Smooth muscle cell (in vitro differentiated cells): ENCODE measurements at regions not wholly inside any gene's neighbourhood (a gene's known extent, or its start where the extent isn't known, plus 50 kb on each side); places are given as distances from the start of the nearest gene placed in this dataset.

ENCODE experiments used
- DNase-seq: peaks from one replicate; lab custom pipeline; 2025; ENCODE audit not compliant: unreplicated experiment; lab: John Stamatoyannopoulos, UW
- H2AFZ ChIP-seq: fragments of 200-600 bp; sonication (generic); 2 replicates; pipeline ENCODE4 v1.6.0; 2016; ENCODE audit warnings: antibody characterized with exemption, low read depth, mild to moderate bottlenecking
- H3F3A ChIP-seq: fragments of 200-600 bp; sonication (generic); 2 replicates; pipeline ENCODE4 v1.6.0; 2017; ENCODE audit warnings: antibody characterized with exemption, low read depth
- H3K27ac ChIP-seq: fragments of 200-600 bp; sonication (generic); 2 replicates; pipeline ENCODE4 v1.5.1; 2016; ENCODE audit warnings: low read depth, mild to moderate bottlenecking
- H3K27me3 ChIP-seq: fragments of 200-600 bp; sonication (generic); 2 replicates; pipeline ENCODE4 v1.6.1; 2016; ENCODE audit warnings: low read depth, mild to moderate bottlenecking
- H3K36me3 ChIP-seq: fragments of 200-600 bp; sonication (generic); 2 replicates; pipeline ENCODE4 v1.5.1; 2016; ENCODE audit warnings: low read depth
- H3K4me1 ChIP-seq: fragments of 200-600 bp; sonication (generic); 2 replicates; pipeline ENCODE4 v1.5.1; 2016; ENCODE audit warnings: low read depth
- H3K4me2 ChIP-seq: fragments of 200-600 bp; sonication (generic); 2 replicates; pipeline ENCODE4 v1.6.0; 2016; ENCODE audit warnings: mild to moderate bottlenecking
- H3K4me3 ChIP-seq: fragments of 200-600 bp; sonication (generic); 2 replicates; pipeline ENCODE4 v1.5.1; 2016; ENCODE audit warnings: mild to moderate bottlenecking
- H3K79me2 ChIP-seq: fragments of 200-600 bp; sonication (generic); 2 replicates; pipeline ENCODE4 v1.6.0; 2016; ENCODE audit warnings: low read depth, mild to moderate bottlenecking
- H3K9ac ChIP-seq: fragments of 200-600 bp; sonication (generic); 2 replicates; pipeline ENCODE4 v1.6.0; 2016; ENCODE audit warnings: low read depth
- H3K9me3 ChIP-seq: fragments of 200-600 bp; sonication (generic); replicated peaks from 2 replicates; pipeline ENCODE4 v1.5.1; 2016; ENCODE audit warnings: low read depth
- H4K20me1 ChIP-seq: fragments of 200-600 bp; sonication (generic); 2 replicates; pipeline ENCODE4 v1.6.0; 2016; ENCODE audit warnings: low read depth
- WGBS: methylation state at CpG from one replicate; pipeline ENCODE4 v1.1.7; 2016; ENCODE audit warnings: low lambda C conversion rate; 5-methylcytosine and 5-hydroxymethylcytosine counted together
- TF ChIP-seq, protein P1 (sequence below): fragments of 200-600 bp; sonication (generic); IDR thresholded peaks from 2 replicates; pipeline ENCODE4 v1.5.1; 2017; ENCODE audit warnings: borderline replicate concordance, mild to moderate bottlenecking, antibody characterized with exemption; ENCODE audit not compliant: insufficient read depth, poor library complexity, severe bottlenecking

DNA sequence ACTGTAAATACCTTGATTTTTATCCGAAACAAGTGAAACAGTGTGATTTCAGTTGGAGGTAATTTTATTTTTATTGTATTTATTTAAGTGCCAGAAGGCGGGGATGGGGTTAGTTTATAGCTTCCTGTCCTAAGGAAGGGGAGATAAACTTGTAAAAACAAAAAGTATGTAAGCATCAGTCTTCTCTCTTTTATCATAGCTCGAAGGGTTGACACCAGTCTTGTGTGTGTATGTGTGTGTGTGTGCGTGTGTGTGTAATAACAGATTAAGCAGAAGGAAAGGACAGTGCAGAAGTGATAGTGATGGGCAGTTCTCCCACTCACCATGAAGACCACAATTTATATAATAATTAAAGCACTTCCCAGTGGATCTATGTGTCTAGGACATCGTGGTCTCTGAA, 793.3 kb downstream of the PLCL1 start:
- TF ChIP-seq, protein P1, sequence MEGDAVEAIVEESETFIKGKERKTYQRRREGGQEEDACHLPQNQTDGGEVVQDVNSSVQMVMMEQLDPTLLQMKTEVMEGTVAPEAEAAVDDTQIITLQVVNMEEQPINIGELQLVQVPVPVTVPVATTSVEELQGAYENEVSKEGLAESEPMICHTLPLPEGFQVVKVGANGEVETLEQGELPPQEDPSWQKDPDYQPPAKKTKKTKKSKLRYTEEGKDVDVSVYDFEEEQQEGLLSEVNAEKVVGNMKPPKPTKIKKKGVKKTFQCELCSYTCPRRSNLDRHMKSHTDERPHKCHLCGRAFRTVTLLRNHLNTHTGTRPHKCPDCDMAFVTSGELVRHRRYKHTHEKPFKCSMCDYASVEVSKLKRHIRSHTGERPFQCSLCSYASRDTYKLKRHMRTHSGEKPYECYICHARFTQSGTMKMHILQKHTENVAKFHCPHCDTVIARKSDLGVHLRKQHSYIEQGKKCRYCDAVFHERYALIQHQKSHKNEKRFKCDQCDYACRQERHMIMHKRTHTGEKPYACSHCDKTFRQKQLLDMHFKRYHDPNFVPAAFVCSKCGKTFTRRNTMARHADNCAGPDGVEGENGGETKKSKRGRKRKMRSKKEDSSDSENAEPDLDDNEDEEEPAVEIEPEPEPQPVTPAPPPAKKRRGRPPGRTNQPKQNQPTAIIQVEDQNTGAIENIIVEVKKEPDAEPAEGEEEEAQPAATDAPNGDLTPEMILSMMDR, result no peak
- no peak overlapping the region for H3K9ac ChIP-seq

DNA sequence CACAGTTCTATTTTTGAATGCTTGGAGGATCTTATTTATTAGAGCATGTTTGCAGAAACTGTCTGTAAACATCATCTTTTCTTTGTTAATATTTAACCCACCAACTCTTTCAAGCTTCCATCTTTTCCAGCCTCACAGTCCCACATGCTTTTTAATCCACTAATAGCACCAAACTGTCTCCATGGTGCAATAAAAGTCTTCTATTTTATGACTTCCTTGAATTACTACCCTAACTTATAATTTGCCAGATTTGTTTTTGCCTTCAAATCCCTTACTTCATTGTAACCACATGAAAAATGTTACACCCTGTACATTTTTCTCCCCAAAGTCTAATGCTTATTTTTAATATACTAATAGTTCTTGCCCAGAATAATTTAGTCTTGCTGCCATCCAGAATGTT, 792.6 kb downstream of the PLCL1 start:
- Histone ChIP-seq H3F3A (no peaks in the 10 kb centered on the region), H3K27me3 (peaks cover 9% of the 10 kb centered on the region)

More for the DNA sequence above, 793.3 kb downstream of the PLCL1 start:
- no peak for DNase-seq
- no peaks in the 10 kb centered on the region for H4K20me1 ChIP-seq
- no peaks in the 10 kb centered on the region for H3K9me3 ChIP-seq
- H3K4me3 ChIP-seq, result no peak overlapping the region
- no peaks in the 10 kb centered on the region for H3K79me2 ChIP-seq
- H3K36me3 ChIP-seq, result no peaks in the 10 kb centered on the region
- no peak overlapping the region for H3K27ac ChIP-seq
- H2AFZ ChIP-seq, result no peak overlapping the region
- no peak overlapping the region for H3K4me2 ChIP-seq
- H3F3A ChIP-seq, result no peaks in the 10 kb centered on the region
- 50% methylated on average over 5 of the region's 5 CpGs for WGBS
- peaks cover 9% of the 10 kb centered on the region for H3K27me3 ChIP-seq
- no peaks in the 10 kb centered on the region for H3K4me1 ChIP-seq

DNA sequence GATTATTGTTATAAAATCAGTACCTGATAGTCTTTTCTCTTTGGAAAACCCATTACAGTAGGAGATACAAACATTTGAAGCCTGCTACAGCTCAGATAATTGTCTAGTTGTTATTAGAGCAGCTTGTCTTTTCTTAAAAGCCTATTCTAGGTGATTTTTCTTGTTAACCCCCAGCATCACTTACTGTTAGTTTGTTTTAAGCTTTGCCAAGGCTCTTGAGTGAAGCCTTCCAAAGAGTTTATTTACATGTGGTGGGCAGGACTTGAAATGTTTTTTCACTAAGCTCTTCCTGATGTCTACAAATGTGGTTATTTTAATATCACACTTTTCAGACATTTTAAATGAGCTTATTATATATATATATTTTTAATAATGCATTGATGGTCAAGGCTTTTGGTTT, 791.3 kb downstream of the PLCL1 start:
- Histone ChIP-seq H3F3A (no peaks in the 10 kb centered on the region), H3K27ac (no peak overlapping the region), H4K20me1 (no peaks in the 10 kb centered on the region), H2AFZ (no peak overlapping the region), H3K4me2 (no peak overlapping the region), H3K9me3 (no peaks in the 10 kb centered on the region), H3K27me3 (peaks cover 9% of the 10 kb centered on the region), H3K4me1 (no peaks in the 10 kb centered on the region), H3K79me2 (no peaks in the 10 kb centered on the region), H3K4me3 (no peak overlapping the region), H3K9ac (no peak overlapping the region), H3K36me3 (no peaks in the 10 kb centered on the region)
- DNase-seq, result no peak
- TF ChIP-seq, protein P1, result no peak

More for the DNA sequence above, 792.6 kb downstream of the PLCL1 start:
- no peak overlapping the region for H2AFZ ChIP-seq
- no peak overlapping the region for H3K4me2 ChIP-seq
- H3K9me3 ChIP-seq, result no peaks in the 10 kb centered on the region
- no peak for DNase-seq
- no peaks in the 10 kb centered on the region for H3K79me2 ChIP-seq
- H3K36me3 ChIP-seq, result no peaks in the 10 kb centered on the region
- H3K27ac ChIP-seq, result no peak overlapping the region
- no peaks in the 10 kb centered on the region for H4K20me1 ChIP-seq
- H3K4me3 ChIP-seq, result no peak overlapping the region
- TF ChIP-seq, protein P1, result no peak
- no peak overlapping the region for H3K9ac ChIP-seq
- H3K4me1 ChIP-seq, result no peaks in the 10 kb centered on the region

DNA sequence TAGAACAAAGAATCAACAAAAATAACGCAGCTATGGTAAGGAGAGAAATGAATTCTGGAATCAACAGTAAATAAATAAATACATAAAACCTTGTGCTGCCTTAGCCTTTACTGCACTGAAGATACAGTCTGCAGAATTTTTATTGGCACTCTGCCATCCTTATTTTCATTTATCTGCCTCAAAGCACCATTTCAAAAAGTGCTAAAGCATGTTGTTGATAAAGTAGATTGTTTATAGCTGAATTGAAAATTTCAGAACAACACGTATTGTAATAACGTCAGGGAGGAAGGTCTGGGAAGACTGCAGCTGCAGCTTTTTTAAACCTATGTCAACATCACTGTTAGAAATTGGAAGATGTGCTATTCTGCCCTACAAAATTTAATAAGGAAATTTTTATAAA, 787.2 kb downstream of the PLCL1 start:
- H3K79me2 ChIP-seq, result no peaks in the 10 kb centered on the region
- TF ChIP-seq, protein P1, result no peak
- no peak for DNase-seq
- H3K9me3 ChIP-seq, result no peaks in the 10 kb centered on the region
- no peaks in the 10 kb centered on the region for H3F3A ChIP-seq
- H3K27me3 ChIP-seq, result no peaks in the 10 kb centered on the region
- no peak overlapping the region for H2AFZ ChIP-seq
- no peak overlapping the region for H3K9ac ChIP-seq
- whole genome bisulfite sequencing, result 84% methylated on average over 3 of the region's 3 CpGs
- H4K20me1 ChIP-seq, result no peaks in the 10 kb centered on the region
- H3K27ac ChIP-seq, result no peak overlapping the region
- H3K4me2 ChIP-seq, result no peak overlapping the region
- no peaks in the 10 kb centered on the region for H3K4me1 ChIP-seq
- H3K4me3 ChIP-seq, result no peak overlapping the region
- H3K36me3 ChIP-seq, result no peaks in the 10 kb centered on the region
